Femur (tissue), 1 donor: ENCODE measurements at regions not wholly inside any gene's neighbourhood (a gene's known extent, or its start where the extent isn't known, plus 50 kb on each side); places are given as distances from the start of the nearest gene placed in this dataset.
"Not testable (repeated sequence)": the region's sequence is repeated elsewhere in the genome, so short reads cannot be mapped to it uniquely, and the experiment has no call there.

Experiments used
- DNase-seq: peaks from one replicate; pipeline ENCODE4 v3.0.0-alpha.2; 2017

DNA sequence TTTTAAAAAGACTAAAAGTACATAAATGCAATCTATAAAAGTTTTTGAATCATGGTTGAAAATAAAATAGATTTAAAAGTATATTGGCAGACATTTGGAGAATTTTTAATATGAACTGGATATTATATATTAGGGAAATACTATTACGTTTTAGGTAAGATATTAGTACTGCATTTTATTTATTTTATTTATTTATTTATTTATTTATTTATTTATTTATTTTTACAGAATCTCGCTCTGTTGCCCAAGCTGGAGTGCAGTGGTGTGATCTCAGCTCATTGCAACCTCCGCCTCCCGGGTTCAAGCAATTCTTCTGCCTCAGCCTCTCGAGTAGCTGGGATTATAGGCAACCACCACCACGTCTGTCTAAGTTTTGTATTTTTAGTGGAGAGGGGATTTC, 890.1 kb upstream of the MANEA start:
- DNase-seq = not testable (repeated sequence)

DNA sequence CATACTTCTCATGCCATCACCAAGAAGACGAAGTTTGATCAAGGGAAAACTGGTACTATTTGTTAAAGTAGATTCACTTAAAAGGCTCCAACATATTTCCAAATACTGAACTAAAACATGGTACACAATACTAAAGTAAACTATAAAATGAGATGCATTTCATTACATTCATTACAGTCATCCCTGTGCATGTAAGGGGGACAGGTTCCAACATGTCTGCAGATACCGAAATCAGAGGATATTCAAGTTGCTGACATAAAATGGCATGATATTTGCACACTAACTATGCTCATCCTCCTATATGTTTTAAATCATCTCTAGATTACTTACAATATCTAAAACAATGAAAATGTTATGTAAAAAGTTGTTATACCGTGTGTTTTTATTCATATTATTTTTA, 893.9 kb upstream of the MANEA start:
- DNase-seq = no peak

DNA sequence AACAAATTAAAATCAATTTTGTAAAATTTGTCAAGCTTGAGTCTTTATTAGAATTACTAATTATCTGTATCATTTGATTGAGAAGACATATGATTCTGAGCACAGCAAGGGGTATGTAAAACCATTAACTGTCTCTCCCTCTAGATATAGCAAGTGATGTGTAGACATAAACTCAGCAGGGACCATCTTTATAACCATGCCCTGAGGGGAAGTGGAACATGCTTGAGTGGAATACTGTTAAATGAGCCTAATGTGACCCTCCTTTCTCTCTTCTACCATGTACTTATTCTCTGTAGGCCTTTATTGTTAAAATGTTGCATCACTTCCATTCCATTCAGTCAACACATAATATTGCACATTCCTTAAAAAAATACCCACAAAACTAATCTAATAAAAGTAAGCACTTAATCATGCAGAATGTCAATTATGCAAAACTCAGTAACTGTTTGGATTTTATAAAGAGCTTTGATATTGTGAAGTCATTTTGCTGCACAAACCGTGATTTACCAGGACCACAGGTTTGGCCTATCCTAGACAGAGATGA, 896.6 kb upstream of the MANEA start:
- DNase-seq = no peak

DNA sequence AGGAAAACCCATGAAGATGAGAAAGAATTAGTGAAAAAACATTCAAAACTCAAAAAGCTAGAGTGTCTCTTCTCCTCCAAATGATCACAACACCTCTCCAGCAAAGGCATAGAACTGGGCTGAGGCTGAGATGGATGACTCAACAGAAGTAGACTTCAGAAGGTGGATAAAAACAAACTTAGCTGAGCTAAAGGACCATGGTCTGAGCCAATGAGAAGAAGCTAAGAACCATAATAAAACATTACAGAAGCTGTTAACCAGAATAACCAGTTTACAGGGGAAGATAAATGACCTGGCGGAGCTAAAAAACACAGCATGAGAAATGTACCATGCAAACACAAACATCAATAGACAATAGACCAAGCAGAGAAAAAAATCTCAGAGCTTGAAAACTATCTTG, 904.1 kb upstream of the MANEA start:
- DNase-seq = no peak

DNA sequence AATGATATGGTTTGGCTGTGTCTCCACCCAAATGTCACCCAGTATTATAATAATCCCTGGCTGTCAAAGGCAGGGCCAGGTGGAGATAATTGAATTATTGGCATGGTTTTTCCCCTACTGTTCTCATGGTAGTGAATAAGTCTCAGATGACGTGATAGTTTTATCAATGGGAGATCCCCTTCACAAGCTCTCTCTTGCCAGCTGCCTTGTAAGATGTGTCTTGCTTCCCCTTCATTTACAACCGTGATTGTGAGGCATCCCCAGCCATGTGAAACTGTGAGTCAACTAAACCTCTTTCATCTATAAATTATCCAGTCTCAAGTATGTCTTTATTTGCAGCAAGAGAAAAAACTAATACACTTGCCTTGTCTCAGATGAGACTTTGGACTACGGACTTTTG, 907.3 kb upstream of the MANEA start:
- DNase-seq = no peak

DNA sequence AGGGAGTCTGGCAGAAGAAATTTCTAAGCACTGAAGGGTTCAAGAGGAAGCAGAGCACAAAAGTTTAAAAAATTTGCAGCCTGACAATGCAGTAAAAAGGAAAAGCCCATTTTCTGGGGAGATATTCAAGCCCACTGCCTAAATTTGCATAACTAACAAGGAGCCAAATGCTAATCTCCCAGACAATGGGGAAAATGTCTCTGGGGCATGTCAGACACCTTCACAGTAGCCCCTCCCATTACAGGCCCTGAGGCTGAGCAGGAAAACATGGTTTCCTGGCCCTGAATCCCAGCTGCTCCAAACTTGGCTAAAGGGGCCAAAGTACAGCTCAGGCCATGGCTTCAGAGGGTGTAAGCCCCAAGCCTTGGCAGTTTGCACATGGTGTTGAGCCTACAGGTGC, 908.5 kb upstream of the MANEA start:
- no peak for DNase-seq

DNA sequence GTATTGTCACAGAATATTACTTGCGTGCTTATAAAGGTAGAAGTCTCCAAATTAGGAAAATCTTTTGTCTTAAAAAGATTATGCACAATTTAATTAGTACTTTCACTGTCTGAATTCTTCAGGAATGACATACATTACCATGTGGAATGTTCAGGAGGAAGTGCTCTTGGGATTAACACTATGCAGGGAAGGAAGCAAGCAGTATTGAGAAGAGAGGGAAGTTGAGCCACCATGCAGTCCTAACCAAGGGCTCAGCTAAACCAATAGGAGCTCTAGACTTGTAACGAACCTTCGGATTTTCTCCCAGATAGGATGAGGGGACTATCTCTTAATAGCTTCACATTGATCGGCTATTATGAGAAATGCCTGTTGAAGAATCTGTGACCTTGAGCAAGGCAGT, 918.4 kb upstream of the MANEA start:
- DNase-seq = no peak

DNA sequence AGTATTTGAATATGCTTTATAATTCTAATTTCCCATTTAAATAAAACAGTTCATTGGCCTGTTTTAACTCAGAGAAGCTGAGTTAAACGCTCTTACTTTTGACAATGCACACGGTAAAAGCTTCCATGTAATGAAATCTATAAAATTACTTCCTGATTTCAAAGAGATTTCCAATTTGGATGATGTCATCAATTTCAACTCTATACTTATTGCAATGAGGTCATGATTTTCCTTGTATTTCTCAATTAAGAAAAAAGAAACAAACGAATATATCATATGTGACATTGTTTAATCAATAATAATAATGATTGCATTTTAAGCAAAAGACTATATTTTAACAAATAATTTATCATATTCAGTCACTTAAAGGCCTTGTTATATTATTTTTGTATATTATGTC, 926.1 kb upstream of the MANEA start:
- no peak for DNase-seq

DNA sequence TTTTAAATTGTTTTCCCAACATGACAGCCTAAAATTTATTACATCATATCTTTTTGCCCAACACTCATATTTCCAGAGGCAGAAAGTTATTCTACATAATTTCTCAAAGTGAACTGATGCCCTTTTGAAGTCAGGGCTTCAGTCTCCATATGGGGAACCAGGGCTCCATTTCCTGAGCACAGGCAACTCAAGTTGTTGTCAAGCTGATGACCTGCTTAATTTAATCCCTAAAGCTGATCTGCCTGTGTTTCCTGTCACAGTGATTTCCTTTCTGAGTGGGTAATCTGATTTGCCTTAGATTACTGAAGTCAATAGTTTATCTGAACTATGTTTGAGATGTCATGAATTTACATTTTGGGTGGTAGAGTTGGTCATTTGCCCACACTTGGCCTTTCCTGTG, 932.1 kb upstream of the MANEA start:
- DNase-seq = no peak

DNA sequence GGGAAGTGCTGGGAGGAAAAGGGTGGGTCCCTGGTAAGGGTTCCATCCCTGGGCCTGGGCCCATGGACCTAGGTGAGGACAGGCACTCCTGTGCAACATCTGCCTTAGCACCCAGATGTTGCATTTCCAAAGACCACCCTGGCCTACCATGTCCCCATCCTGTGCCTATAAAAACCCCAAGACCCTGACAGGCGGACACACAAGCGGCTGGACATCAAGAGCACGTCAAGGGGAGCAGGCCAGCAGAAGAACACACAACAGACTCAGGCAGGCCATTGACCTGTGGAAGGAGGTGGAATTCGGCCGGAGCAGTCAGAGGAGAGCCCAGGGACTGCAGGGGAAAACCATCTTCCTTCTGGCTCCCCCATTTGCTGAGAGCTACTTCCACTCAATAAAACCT, 937.8 kb upstream of the MANEA start:
- DNase-seq = no peak

DNA sequence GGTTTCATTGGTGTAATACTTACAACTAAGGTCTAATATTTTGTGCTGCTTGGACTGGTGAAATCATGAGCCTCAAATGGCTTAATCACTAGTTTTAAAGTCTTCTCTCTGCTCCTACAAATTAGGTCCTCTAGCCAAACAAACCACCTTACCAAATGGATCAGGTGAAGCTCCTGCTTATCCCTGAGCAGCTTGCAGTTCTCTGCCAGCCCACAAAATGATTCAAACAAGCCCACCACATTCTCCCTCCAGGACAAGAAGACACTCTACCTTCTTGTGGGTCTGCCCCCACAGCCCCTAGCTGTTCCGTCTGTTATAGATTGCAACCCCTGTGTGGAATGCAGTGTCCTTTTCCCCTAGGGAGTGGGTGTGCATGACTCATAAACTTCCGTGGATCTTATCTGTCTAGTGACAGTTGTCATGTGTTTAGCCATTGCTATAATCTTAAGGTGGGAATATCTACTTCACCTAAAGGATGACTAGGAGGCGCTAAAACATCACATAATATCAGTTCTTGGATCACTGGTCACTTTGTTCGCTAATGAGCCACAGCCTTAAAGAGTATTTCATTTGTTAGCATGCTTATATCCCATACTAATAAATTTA, 940.5 kb upstream of the MANEA start:
- DNase-seq = no peak

DNA sequence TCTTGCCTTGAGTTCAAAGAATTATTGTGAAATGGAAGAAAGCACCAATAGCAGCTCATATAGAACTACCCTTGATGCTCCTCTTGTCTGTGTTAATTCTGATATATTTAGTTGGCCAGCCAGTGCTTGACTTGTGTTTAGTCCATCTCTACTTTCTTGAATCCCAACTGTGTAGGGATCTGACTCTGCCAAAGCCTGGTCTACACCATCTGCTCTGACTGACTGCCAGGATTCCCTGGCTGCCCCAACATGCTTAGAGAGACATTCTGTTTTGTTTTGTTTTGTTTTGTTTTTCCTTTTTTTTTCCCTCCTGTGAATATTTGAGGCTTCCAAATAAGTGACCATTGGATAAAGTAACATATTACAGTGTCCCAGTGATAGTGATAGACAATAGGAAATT, 953.7 kb upstream of the MANEA start:
- DNase-seq = no peak

DNA sequence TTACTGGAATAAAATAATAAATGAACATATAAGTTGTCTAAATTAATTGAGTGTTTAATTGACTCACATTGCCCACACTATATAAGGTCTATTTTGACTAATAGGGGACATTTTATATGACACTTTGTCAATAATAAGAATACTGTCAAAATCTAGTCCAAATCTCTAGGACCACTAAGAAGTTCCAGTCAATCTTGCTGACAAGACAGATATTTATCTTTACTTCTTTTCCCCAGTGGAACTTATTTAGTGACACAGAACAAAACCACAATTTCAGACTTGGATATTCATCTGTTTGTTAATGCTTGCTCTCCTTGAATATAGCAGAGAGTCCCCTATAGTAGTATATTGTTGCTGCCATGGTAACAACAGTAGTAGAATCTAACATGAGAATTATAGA, 954.6 kb upstream of the MANEA start:
- DNase-seq = no peak

DNA sequence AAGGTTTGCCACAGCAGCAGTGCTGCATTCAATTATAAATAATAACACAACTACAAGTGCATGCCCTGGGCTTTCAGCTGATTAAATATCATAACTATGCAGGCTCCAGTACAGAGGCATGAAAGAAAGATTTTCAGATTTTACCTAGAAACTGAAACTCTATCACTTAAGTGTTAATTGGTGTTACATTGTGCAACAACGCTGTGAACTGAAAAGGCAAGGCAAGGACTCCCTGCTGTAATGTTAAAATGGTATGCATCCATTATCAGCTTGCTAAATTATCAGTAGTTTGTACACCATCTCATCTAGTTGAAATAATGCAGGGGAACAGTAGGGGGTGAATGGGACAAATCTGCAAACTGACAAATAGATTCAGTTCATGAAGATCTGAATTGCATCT, 976.7 kb upstream of the MANEA start:
- DNase-seq = no peak

DNA sequence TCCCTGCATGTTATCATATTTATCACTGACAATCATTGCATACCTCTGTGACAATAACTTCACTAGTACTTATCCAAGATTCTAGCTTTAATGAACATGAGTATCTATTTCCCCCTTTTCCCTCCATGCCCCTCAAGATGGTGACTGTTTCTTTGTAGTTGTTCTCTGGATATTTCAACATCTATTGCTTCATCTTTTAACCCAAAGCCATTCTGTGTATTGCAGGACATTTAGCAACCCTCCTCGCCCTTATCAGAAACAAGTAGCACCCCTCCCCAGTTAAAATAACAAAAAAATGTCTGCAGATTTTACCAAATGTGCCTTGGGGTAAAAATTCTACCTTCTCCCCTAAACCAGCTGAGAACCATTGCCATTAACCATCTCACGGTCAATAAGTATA, 979.8 kb upstream of the MANEA start:
- DNase-seq = no peak

DNA sequence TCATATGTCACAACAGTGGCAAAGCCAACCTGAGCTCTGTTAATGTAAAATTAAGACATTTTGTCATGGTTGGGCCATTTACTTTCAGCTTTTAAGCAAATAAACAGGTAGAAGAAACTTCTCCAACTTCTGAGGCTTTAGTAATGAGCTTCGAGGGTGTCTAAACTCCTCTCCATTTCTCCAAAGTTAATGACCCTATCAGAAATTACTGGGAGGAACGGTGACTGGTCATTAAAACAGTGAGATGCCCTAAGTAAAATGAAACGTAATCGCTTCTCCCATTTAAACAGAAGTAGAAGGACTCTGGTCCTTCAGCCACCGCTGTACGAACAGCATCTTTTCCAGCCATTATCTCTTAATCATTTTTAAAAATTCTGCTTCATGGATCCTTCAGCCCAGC, 986.9 kb upstream of the MANEA start:
- DNase-seq = no peak

DNA sequence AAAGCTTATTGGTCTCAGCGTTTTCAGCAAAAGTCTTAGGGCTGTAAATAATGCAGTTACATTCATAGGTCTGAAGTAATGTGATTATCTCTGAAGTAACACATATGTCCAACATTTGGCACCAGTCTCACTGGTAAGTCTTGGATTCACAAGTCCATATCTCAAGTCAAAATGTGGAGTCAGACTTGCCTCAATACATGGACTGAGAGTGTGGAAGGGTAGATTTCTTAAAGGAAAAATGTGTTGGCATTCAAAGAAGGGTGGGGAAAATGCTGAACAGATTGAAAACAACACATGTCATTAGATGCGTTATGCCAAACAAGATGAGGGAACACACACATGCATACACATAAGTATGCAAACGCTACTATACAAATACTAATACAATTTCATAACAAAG, 989.0 kb upstream of the MANEA start:
- DNase-seq = no peak

DNA sequence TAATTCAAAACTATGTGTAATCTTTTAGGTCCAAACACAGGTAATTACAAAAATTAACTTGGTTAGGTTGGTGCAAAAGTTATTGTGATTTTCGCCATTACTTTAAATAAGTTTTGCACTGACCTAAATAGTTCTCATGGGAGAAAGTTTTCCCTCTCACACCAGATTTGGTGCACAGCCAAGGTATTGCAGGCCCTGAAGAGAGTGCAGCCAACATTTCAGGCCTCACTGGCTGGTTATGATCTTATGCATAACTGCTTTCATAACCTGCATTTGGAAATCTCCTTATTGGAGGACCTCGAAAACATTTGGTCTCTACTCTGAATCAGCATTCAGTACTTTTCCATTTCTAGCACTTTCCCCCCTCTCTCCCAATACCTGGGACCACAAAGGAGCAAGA, 993.1 kb upstream of the MANEA start:
- DNase-seq = no peak

DNA sequence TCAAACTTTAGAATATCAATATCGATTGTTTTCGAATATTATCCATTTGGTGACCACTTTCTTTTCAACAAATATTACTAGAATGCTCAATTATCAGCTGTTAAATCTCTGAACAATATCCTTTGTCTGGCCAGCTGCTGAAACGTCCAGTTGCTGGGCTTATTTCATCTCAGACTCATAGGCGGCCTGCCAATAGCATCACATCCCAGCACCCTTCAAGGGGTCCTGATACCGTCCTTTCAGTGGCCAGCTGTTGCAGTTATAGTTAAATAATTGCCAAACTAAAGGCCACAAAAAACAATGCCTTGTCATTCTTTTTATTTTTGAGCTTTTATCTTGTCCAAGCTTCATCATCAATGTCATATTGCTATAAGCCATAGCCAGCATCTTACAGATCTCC, 1006.8 kb upstream of the MANEA start:
- DNase-seq = no peak

DNA sequence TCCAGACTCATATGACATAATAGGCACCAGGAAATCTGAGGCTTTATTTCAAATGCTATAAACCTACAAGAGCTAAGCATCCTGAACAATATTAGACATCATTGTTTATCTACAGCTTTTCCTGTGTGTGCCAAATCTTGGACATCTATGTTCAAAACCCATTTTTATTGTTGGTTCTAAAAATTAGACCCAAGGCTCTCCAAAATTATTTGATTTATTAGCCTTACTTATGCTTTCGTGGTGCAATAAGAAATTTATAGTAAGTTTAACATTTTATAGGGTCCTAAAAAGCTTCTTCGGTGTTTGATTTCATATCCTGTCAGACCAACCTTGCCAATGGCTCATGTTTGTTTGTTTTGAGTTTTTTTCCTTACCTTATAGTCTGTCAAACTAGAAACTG, 1014.5 kb upstream of the MANEA start:
- no peak for DNase-seq

DNA sequence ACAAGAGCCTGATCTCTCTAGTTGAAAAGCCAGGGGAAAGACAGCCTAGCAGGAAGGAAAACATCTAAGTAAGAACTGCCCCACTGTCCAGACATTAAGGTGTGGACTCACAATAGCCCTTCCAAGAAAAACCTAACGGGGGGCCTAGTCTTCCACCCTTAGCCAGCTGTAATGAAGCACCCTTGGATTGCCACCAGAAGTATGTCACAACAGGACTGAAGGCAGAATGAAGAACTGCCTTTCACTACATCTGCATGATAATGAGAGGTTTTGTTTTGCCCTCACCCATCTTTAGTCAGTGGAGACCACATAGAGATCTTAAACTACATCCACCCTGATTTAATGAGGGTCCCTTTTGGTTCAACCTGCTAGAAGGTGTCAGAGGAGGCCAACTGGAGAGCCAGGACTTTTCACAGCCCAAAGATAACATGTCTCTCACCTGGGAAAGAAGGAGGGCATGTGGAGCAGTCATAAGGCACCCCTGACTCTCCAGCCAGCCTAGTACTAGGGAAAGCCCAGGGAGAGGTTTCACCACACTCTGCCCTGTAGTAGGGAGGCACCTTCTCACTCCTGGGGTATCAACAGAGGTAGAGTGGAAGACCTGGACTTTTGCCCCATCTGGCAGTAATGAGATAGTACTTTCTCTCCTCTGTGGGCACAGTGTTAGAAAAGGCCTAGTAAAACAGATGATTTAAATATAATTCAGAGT, 1017.4 kb upstream of the MANEA start:
- DNase-seq = no peak

DNA sequence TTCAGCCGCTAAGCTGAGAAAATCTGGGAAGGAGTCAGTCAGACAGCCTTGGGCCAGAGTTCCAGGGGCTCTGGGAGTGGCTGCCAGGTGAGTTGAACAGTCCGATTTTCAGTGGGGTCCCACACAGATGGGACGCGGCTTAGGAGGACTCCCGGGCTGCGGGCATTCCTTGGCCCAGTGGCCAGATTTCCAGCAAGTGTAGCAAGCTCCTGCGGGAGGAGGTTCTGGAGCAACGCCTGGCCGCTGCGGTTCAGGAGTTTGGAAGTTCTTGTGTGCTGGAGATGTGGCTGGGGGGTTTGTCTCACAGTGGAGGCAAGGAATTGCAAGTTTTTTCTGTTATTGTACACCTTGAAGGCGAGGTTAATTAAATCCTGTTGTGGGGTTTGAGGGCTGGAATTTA, 1020.1 kb upstream of the MANEA start:
- not testable (repeated sequence) for DNase-seq

DNA sequence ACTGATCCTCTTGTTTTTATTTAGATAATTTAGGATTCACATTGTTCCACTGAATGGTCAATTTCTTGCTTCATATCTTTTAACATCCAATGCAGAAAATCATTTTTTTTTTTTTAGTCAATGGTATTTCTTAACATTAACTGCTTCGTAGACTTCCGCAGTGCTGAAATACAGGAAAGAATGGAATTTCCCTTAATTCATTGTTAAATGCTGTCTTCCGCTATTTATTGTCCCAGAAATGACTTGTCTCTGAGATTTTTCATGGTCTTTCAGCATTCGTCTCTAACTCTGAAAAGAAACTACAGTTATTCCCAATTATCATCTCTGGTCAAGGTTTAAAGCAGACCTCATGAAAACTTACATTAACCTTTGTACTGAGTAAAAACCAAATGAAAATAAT, 1029.1 kb upstream of the MANEA start:
- no peak for DNase-seq

DNA sequence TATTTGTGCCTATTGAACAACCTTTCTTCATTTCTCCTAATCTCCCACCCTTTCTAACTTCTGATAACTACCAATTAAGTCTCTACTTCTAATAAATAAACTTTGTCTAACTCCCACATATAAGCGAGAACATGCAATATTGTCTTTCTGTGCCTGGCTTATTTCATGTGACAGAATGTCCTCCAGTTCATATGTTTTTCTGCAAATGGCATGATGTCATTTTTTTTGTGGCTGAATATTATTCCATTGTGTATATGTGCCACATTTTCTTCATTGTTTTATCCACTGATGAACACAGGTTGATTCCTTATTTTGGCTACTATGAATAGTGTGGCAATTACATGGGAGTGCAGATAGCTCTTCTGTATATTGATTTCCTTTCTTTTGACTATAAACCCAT, 1041.5 kb upstream of the MANEA start:
- no peak for DNase-seq

DNA sequence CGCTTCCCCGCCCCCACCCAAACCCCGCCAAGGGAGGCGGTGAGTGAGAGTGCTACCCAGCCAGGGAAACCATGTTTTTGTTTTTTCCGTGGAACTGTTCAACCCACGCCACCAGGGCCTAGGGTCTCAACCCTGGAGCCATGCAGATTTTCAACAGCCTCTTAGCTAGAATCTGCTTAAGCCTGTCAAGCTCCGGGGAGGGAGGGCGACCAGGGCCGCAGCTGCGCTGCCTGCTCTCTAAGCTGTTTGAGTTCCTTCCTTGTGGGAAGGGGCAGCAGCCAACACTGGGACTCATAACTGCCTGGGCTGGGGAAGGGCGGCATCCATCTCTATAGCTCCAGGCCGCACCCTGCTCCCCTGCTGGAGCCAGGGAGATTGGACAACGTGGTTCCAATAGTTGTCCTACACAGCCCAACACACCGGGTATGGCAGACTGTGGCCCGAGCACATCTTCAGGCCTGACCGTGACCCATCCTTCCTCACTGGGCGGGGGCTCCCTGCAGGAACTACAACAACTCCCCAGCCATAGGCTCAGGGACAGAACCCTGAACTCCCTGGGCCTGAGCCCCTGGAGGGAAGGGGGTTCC, 1065.7 kb upstream of the MANEA start:
- no peak for DNase-seq
